K562 (cell line): ENCODE measurements at regions not wholly inside any gene's neighbourhood (a gene's known extent, or its start where the extent isn't known, plus 50 kb on each side); places are given as distances from the start of the nearest gene placed in this dataset.
"Not testable (repeated sequence)": the region's sequence is repeated elsewhere in the genome, so short reads cannot be mapped to it uniquely, and the experiment has no call there.

ENCODE experiments used
- CTCF ChIP-seq, 3 experiments: IDR thresholded peaks in 2 of 3; conservative IDR thresholded peaks in 1 of 3; 2 replicates each; pipeline ENCODE4 v1.5.1; 2011 to 2012; ENCODE audit warnings: low read length in 3 of 3, mild to moderate bottlenecking in 3 of 3, control low read depth in 2 of 3, improper control_type of control experiment in 1 of 3, inconsistent platforms in 1 of 3, low read depth in 1 of 3, mixed read lengths in 1 of 3, moderate library complexity in 1 of 3; ENCODE audit not compliant: insufficient read depth in 2 of 3
- GATAD2A ChIP-seq: fragments of 450-650 bp; IDR thresholded peaks from 2 replicates; pipeline ENCODE4 v1.6.1; 2017
- HDAC2 ChIP-seq: fragments of 450-650 bp; IDR thresholded peaks from 2 replicates; pipeline ENCODE4 v1.6.1; 2016; ENCODE audit warnings: mild to moderate bottlenecking
- JUND ChIP-seq, 2 experiments: IDR thresholded peaks; 2 replicates in 1 of 2; 3 replicates in 1 of 2; pipeline ENCODE4 v1.6.1; 2011; ENCODE audit warnings: borderline replicate concordance in 2 of 2, low read depth in 2 of 2, low read length in 2 of 2, improper control_type of control experiment in 1 of 2, missing biosample characterization in 1 of 2, missing genetic modification characterization in 1 of 2, missing genetic modification reagents in 1 of 2
- MAFK ChIP-seq: IDR thresholded peaks from 2 replicates; pipeline ENCODE4 v1.6.1; 2011; ENCODE audit warnings: low read length, improper control_type of control experiment
- NFE2L1 ChIP-seq: fragments of 450-650 bp; IDR thresholded peaks from 2 replicates; pipeline ENCODE4 v1.6.1; 2016; ENCODE audit warnings: missing genetic modification characterization, low read depth, mild to moderate bottlenecking, missing compliant biosample characterization, moderate library complexity, borderline replicate concordance
- POLR2A ChIP-seq: fragments of 450-650 bp; conservative IDR thresholded peaks from 2 replicates; pipeline ENCODE4 v1.6.1; 2016
- SP1 ChIP-seq: sonication (generic); formaldehyde crosslinking; IDR thresholded peaks from 2 replicates; pipeline ENCODE4 v1.8.1; 2022; ENCODE audit warnings: mild to moderate bottlenecking, missing genetic modification reagents
- TEAD4 ChIP-seq, 2 experiments: sonication (generic) in 1 of 2; formaldehyde crosslinking in 1 of 2; IDR thresholded peaks; 2 replicates each; pipeline versions ENCODE4 v1.6.1 to v1.8.0; 2012 to 2022; ENCODE audit warnings: borderline replicate concordance in 1 of 2, inconsistent platforms in 1 of 2, low read length in 1 of 2, mild to moderate bottlenecking in 1 of 2, missing genetic modification reagents in 1 of 2
- YY1 ChIP-seq, 3 experiments: IDR thresholded peaks; 2 replicates each; pipeline ENCODE4 v1.6.1; 2011; ENCODE audit warnings: low read length in 2 of 3, mild to moderate bottlenecking in 2 of 3, moderate library complexity in 2 of 3, borderline replicate concordance in 1 of 3, control low read depth in 1 of 3, low read depth in 1 of 3; ENCODE audit not compliant: insufficient read depth in 3 of 3, insufficient replicate concordance in 2 of 3, control insufficient read depth in 1 of 3, insufficient read length in 1 of 3; ENCODE audit errors: extremely low read depth in 1 of 3
- ZNF121 ChIP-seq: sonication (generic); formaldehyde crosslinking; conservative IDR thresholded peaks from 2 replicates; pipeline ENCODE4 v1.8.0; 2022; ENCODE audit warnings: missing genetic modification reagents
- TF ChIP-seq, protein P1 (sequence below): sonication (generic); formaldehyde crosslinking; IDR thresholded peaks from 2 replicates; pipeline ENCODE4 v1.8.1; 2023; ENCODE audit warnings: mild to moderate bottlenecking, missing genetic modification reagents
- TF ChIP-seq, protein P2 (sequence below): fragments of 250-450 bp; sonication (Bioruptor Pico); IDR thresholded peaks from 2 replicates; pipeline ENCODE4 v1.4.0; 2020; ENCODE audit warnings: mild to moderate bottlenecking, moderate library complexity

DNA sequence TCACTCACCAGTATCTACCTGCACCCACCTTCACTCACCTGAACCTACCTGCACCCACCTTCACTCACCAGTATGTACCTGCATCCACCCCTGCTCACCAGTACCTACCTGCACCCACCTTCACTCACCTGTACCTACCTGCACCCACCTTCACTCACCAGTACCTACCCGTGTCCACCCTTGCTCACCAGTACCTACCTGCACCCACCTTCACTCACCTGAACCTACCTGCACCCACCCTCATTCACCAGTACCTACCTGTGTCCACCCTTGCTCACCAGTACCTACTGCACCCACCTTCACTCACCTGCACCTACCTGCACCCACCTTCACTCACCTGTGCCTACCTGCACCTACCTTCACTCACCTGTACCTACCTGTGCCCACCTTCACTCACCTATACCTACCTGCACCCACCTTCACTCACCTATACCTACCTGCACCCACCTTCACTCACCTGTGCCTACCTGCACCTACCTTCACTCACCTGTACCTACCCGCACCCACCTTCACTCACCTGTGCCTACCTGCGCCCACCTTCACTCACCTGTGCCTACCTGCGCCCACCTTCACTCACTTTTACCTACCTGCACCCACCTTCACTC, 232.1 kb upstream of the ZFP64 start:
- not testable (repeated sequence) for TF ChIP-seq SP1 (CRISPR knock-in tag); POLR2A; CTCF (IDR thresholded peaks at IDR 0.05 in 2 of 3, conservative IDR thresholded peaks at IDR 0.05 in 1 of 3; ENCODE audit: insufficient read depth in 2 of 3, low read depth in 1 of 3, low read length in 3 of 3); JUND (IDR thresholded peaks at IDR 0.05; ENCODE audit: borderline replicate concordance, low read depth, low read length); JUND (tag; IDR thresholded peaks at IDR 0.05; ENCODE audit: borderline replicate concordance, low read depth, low read length); HDAC2; NFE2L1; GATAD2A; TEAD4 (IDR thresholded peaks at IDR 0.05; ENCODE audit: low read length); TEAD4 (CRISPR knock-in tag; IDR thresholded peaks at IDR 0.05; ENCODE audit: borderline replicate concordance); YY1 (IDR thresholded peaks at IDR 0.05; ENCODE audit: borderline replicate concordance in 1 of 3, control insufficient read depth in 1 of 3, extremely low read depth in 1 of 3, insufficient read depth in 3 of 3, insufficient read length in 1 of 3, insufficient replicate concordance in 2 of 3, low read depth in 1 of 3, low read length in 2 of 3); MAFK; ZNF121
- TF ChIP-seq, protein P1, sequence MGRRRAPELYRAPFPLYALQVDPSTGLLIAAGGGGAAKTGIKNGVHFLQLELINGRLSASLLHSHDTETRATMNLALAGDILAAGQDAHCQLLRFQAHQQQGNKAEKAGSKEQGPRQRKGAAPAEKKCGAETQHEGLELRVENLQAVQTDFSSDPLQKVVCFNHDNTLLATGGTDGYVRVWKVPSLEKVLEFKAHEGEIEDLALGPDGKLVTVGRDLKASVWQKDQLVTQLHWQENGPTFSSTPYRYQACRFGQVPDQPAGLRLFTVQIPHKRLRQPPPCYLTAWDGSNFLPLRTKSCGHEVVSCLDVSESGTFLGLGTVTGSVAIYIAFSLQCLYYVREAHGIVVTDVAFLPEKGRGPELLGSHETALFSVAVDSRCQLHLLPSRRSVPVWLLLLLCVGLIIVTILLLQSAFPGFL: not testable (repeated sequence)
- TF ChIP-seq, protein P2, sequence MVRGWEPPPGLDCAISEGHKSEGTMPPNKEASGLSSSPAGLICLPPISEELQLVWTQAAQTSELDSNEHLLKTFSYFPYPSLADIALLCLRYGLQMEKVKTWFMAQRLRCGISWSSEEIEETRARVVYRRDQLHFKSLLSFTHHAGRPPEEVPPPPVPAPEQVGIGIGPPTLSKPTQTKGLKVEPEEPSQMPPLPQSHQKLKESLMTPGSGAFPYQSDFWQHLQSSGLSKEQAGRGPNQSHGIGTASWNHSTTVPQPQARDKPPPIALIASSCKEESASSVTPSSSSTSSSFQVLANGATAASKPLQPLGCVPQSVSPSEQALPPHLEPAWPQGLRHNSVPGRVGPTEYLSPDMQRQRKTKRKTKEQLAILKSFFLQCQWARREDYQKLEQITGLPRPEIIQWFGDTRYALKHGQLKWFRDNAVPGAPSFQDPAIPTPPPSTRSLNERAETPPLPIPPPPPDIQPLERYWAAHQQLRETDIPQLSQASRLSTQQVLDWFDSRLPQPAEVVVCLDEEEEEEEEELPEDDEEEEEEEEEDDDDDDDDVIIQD (CRISPR knock-in tag): not testable (repeated sequence)
